ENCODE measurements at regions not wholly inside any gene's neighbourhood (a gene's known extent, or its start where the extent isn't known, plus 50 kb on each side); places are given as distances from the start of the nearest gene placed in this dataset.

- H2AFZ ChIP-seq (ENCODE audit: low read depth, low read length): no peak overlapping the region
- H3K4me2 ChIP-seq (ENCODE audit: insufficient read depth, low read length): no peak overlapping the region
- no peak overlapping the region for H3K9ac ChIP-seq (replicated peaks; ENCODE audit: extremely low read depth, insufficient read depth, low read length)
- no peak overlapping the region for H3K4me3 ChIP-seq (replicated peaks in 1 of 3; ENCODE audit: insufficient read depth in 1 of 3, low read depth in 1 of 3, low read length in 3 of 3)
- H3K27me3 ChIP-seq (ENCODE audit: control insufficient read depth in 2 of 2, insufficient read depth in 2 of 2, low read length in 2 of 2): no peaks in the 10 kb centered on the region
- TF ChIP-seq FOS (IDR thresholded peaks at IDR 0.05; ENCODE audit: borderline replicate concordance, insufficient read depth, low read length) (no peak), JUN (IDR thresholded peaks at IDR 0.05; ENCODE audit: borderline replicate concordance, insufficient read depth, insufficient read length, low read depth) (no peak), POLR2AphosphoS5 (IDR thresholded peaks at IDR 0.05; ENCODE audit: insufficient read depth, low read depth, low read length) (no peak), MAX (IDR thresholded peaks at IDR 0.05; ENCODE audit: insufficient read depth, insufficient read length) (no peak), POLR2A (IDR thresholded peaks at IDR 0.05; ENCODE audit: low read depth, low read length) (no peak), GATA2 (IDR thresholded peaks at IDR 0.05; ENCODE audit: insufficient read depth, insufficient read length, low read depth, low read length) (no peak), MYC (IDR thresholded peaks at IDR 0.05; ENCODE audit: low read depth, low read length) (no peak), CTCF (IDR thresholded peaks at IDR 0.05; ENCODE audit: extremely low read depth in 1 of 2, insufficient read depth in 1 of 2, low read depth in 1 of 2, low read length in 2 of 2) (no peak)
- CTCF ChIA-PET: no interaction called here
- H3K27ac ChIP-seq (ENCODE audit: insufficient read depth, low read depth, low read length): no peak overlapping the region
- POLR2A ChIA-PET: no interaction called here
- H4K20me1 ChIP-seq (replicated peaks; ENCODE audit: control insufficient read depth, extremely low read depth, insufficient read depth, low read length): no peaks in the 10 kb centered on the region
- no TSS peak for BruUV-seq (replicated peaks)
- H3K36me3 ChIP-seq (ENCODE audit: control insufficient read depth in 2 of 2, extremely low read depth in 1 of 2, insufficient read depth in 2 of 2, low read length in 2 of 2): no peaks in the 10 kb centered on the region
- no peaks in the 10 kb centered on the region for H3K9me1 ChIP-seq (replicated peaks; ENCODE audit: control insufficient read depth, extremely low read depth, insufficient read depth, low read length)
- FAIRE-seq (no peak), DNase-seq (ENCODE audit: low read depth, low spot score) (no peak)
- H3K79me2 ChIP-seq (ENCODE audit: control insufficient read depth, insufficient read depth, low read length): no peaks in the 10 kb centered on the region
- intact Hi-C loops (cut with micrococcal nuclease) (no loop called here), dilution Hi-C loops (cut with MboI; ENCODE audit: extremely low pct_ligation_motif_present, low sequenced_read_pairs) (no loop called here)
- no peaks in the 10 kb centered on the region for H3K4me1 ChIP-seq (ENCODE audit: control insufficient read depth, extremely low read depth, insufficient read depth, low read length)
- no peaks in the 10 kb centered on the region for H3K9me3 ChIP-seq (replicated peaks; ENCODE audit: control insufficient read depth, insufficient read depth, low read length)
Measured at GRCh38 chrX:7586126-7586525, 256.8 kb upstream of the VCX start.
